GM13977 (cell line): ENCODE measurements at regions not wholly inside any gene's neighbourhood (a gene's known extent, or its start where the extent isn't known, plus 50 kb on each side); places are given as distances from the start of the nearest gene placed in this dataset.
"Not testable (repeated sequence)": the region's sequence is repeated elsewhere in the genome, so short reads cannot be mapped to it uniquely, and the experiment has no call there.

Experiments used
- DNase-seq: peaks from one replicate; pipeline ENCODE4 v3.0.0; 2012; ENCODE audit warnings: low spot score
- in situ Hi-C: fragments of 300-500 bp; cut with MboI; formaldehyde crosslinking; loops from one replicate; pipeline ENCODE4 v1.12.0; 2022; ENCODE audit warnings: low sequenced_read_pairs, low pct_unique_long_range_greater_than_20kb, mixed read lengths, inconsistent platforms; ENCODE audit not compliant: unreplicated experiment
- TF ChIP-seq, protein P1 (sequence below): IDR thresholded peaks from 2 replicates; pipeline ENCODE4 v1.5.1; 2012; ENCODE audit warnings: mild to moderate bottlenecking, control low read depth; ENCODE audit not compliant: insufficient read depth; ENCODE audit errors: extremely low read depth, missing control alignments

DNA sequence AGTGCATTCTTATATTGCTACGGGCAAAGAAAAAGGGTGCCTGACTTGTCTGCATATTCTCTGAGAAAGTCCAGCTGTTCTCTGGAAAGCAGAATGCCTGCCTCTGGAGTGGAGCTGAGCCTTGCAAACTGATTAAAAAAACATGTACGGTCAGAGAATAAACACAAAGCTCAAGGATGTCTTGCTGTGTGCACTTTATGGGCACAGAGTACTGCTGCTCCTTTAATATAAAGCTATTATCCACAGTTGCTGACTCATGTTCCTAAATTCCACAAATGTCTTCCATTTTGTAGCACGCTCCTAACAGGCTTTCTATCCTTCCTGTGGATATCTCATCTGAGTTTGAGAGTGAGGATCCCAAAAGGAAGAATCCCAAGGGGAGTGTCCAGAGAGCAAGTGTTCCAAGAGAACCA lies 229.0 kb downstream of the MREG start:
- TF ChIP-seq, protein P1, sequence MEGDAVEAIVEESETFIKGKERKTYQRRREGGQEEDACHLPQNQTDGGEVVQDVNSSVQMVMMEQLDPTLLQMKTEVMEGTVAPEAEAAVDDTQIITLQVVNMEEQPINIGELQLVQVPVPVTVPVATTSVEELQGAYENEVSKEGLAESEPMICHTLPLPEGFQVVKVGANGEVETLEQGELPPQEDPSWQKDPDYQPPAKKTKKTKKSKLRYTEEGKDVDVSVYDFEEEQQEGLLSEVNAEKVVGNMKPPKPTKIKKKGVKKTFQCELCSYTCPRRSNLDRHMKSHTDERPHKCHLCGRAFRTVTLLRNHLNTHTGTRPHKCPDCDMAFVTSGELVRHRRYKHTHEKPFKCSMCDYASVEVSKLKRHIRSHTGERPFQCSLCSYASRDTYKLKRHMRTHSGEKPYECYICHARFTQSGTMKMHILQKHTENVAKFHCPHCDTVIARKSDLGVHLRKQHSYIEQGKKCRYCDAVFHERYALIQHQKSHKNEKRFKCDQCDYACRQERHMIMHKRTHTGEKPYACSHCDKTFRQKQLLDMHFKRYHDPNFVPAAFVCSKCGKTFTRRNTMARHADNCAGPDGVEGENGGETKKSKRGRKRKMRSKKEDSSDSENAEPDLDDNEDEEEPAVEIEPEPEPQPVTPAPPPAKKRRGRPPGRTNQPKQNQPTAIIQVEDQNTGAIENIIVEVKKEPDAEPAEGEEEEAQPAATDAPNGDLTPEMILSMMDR = no peak
- no peak for DNase-seq
- in situ Hi-C loops = no loop called here

DNA sequence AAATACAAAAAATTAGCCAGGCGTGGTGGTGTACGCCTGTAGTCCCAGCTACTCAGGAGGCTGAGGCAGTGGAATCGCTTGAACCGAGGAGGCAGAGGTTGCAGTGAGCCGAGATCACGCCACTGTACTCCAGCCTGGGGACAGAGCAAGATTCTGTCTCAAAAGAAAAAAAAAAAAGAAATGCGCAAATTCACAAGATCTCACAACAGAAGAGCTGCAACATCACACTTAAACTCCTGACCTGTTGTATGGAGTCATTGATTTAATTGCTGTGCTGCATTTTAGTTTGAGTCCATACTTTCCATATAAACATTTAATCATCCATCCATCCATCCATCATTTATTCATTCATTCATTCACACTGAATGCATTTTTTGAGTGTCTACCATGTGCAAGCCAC lies 229.7 kb downstream of the MREG start:
- DNase-seq, in situ Hi-C loops: not testable (repeated sequence)

DNA sequence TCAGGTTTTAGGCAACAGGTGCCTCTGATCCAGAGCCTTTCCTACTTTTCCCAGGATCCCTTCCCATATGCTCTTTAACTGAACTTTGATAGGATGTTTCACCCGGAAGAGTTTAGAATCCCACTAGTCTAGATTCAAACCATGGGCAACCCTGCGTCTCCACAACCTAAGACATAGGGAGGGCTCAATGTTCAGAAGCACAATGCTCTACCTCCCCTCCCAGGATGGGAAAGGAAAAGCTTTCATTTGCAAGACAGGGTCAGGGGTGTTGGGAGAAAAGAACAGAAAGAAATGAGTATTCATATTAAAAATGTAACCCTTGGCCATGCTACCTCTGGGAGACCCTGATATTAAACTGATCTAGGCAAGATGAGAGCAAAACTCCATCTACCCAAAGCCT lies 230.4 kb downstream of the MREG start:
- in situ Hi-C loops = no loop called here
- TF ChIP-seq, protein P1 = no peak
- no peak for DNase-seq

DNA sequence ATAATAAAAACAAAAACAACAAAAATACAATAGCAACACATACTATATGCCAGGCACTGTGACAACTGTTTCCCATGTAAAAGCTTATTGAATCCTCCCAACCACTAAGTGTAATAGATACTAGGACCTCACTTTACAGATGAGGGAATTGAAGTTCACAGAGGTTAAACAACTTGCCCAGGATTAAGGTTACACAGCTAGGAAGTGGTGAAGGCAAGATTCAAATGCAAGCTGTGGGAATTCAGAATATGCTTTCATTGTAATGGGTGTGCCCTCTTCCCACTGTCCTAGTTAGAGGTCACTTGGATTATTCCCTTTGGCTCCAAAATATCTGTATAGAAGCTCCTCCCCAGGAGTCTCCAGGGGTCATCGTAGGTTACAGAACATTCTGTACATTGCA lies 231.1 kb downstream of the MREG start:
- no peak for DNase-seq
- in situ Hi-C loops = no loop called here
- TF ChIP-seq, protein P1 = no peak

DNA sequence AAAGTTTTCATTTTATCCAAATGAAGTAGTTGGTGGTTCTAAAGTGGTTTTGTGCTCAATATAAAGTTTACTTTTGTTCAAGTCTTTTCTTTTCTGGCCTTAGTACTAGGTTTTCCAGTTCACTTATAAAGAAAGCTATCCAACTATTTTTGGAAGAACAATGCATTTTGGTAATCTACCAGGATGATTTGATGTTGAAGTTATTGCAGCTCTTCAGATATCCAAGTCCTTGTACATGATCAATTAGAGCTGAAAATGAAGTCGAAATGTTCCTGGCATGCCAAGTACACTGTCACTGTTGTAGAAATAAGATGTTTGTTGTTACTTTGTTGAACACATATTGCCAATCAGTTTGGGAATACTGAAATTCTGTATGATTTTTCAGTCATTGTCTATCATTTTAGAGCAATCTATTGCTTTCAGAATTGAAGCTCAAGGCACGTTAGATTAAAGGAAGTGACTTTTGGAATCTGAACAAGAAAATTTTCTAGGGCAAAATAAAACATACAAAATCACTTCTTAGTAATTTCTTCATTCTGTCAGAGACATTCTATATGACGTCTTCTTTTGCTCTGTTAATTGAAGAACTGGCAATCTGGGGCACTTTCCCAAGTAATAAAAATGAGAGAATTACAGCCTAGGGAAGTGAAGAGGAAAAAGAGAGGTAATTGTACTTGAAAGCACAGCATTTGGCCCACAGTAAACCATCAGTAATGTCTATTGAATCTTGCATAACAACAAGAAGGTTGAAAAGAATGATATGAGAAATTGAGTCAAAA lies 232.3 kb downstream of the MREG start:
- in situ Hi-C loops = no loop called here
- TF ChIP-seq, protein P1 = no peak

GRCh38 chr2:215780313-215780712 lies 233.0 kb downstream of the MREG start:
- in situ Hi-C loops = no loop called here
- TF ChIP-seq, protein P1 = no peak
- DNase-seq = no peak

More for the DNA sequence above, 232.3 kb downstream of the MREG start:
- no peak for DNase-seq

GRCh38 chr2:215779912-215780311 lies 233.4 kb downstream of the MREG start:
- TF ChIP-seq, protein P1 = no peak
- no peak for DNase-seq
- in situ Hi-C loops = no loop called here
